GM18867 (cell line): ENCODE measurements at regions not wholly inside any gene's neighbourhood (a gene's known extent, or its start where the extent isn't known, plus 50 kb on each side); places are given as distances from the start of the nearest gene placed in this dataset.
"Not testable (repeated sequence)": the region's sequence is repeated elsewhere in the genome, so short reads cannot be mapped to it uniquely, and the experiment has no call there.

Experiments
- ATAC-seq: cut with Tn5 transposase; IDR thresholded peaks from one replicate; pipeline ENCODE4 v1.9.1; 2021; ENCODE audit warnings: mild to moderate bottlenecking, moderate library complexity; ENCODE audit not compliant: unreplicated experiment

DNA sequence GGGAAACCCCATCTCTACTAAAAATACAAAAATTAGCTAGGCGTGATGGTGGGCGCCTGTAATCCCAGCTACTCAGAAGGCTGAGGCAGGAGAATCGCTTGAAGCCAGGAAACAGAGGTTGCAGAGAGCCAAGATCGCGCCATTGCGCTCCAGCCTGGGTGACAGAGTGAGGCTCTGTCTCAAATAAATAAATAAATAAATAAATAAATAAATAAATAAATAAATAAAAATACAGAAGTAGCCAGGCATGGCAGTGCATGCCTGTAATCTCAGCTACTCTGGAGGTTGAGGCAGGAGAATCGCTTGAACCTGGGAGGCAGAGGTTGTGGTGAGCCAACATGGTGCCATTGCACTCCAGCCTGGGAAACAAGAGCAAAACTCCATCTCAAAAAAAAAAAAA, 1068.7 kb upstream of the CITED2 start:
- not testable (repeated sequence) for ATAC-seq

DNA sequence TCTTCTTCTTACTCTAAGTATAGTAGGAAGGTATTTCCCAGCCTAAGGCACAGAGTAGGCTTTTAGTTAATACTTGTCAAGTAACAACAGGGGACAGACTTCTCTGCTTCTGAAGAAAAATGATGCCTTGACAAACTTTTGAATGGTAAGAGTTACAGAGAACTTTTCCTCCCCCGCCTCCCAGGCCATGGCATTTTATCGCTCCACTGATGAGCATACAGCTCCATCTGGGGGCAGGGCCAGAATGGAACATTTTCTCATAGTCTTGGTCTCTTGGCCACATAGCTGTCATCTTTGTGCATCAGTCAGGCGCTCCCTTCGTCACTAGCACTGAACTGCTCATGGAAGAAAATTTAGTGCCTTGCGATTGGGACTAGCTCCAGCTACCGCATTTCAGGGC, 1066.8 kb upstream of the CITED2 start:
- peak; percentile 46 for ATAC-seq

DNA sequence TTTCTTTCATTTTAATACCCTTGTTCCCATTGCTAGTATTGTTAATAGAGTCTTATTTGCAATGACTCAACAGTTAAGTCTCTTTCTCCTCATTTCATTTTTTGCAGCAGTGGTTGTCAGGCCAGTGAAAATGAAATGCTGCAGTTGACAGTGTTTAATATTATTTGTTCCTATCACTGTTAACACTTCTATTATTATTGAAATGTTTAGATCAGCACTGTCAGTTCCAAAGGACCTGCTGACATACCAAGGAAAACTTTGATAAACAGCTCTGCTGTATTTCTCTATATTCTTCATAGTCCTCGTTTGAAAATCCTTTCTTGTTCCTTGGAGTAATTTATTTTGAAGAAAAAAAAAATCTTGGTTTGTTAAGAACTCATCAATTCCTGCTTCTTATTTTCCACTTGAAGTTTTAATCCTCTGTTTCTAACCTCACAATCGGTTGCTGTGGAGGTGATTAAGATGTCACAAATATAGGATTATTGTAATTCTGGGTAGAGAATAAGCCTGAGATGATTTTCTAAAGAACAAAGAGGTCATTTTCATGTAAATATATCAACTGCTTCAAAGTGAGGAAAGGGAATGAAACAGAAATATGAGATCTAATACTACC, 1065.9 kb upstream of the CITED2 start:
- ATAC-seq, result no peak

DNA sequence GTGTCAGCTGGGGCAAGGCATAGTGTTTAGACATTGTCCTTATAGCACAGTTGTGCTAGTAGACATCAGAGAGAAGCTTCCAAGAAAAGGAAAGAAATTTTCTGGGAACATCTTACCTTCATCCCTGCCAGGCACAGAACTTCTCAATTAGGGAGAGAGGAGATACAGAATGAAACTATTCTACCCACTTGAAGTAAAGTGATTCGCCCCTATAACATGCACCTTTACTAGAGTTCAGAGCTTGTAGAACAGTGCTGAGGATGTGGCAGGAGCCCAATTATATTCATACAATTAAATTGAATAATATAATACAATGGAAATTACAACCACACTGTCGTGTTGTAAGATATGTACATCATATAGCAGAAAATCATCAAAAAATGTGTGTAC, 1063.9 kb upstream of the CITED2 start:
- no peak for ATAC-seq

DNA sequence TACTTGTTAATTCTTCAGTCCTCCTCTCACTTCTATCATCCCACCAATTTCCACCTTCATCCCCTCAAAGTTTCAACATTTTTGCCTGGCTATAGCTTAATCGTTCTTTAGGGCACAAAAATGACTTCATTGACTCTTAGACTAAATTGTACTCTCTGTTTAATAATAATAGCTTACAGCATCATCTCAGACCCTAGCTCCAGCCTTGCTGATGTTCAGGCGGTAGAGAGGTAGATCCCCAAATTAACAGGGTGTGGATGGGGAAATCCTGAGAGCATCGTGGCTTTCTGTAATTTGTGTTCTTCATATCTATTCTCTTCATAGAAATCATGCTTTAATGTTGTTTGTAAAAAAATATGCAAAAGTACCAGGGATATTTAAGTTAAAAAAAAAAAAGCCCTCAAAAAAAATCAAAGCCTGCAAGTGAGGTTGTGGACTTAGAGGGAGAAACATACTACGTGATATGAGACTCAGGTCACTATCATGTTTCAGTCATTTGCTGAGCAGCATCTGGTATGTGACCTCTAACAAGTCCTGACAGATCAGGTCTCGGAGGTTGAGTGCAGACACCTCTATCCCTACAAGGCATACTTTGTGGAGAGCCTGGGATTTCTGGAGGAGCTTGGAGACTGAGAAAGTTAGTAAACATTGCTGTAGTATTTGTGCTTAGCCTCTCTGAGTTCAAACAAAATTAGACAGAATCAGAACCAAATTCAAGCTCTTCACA, 1063.3 kb upstream of the CITED2 start:
- ATAC-seq, result no peak

DNA sequence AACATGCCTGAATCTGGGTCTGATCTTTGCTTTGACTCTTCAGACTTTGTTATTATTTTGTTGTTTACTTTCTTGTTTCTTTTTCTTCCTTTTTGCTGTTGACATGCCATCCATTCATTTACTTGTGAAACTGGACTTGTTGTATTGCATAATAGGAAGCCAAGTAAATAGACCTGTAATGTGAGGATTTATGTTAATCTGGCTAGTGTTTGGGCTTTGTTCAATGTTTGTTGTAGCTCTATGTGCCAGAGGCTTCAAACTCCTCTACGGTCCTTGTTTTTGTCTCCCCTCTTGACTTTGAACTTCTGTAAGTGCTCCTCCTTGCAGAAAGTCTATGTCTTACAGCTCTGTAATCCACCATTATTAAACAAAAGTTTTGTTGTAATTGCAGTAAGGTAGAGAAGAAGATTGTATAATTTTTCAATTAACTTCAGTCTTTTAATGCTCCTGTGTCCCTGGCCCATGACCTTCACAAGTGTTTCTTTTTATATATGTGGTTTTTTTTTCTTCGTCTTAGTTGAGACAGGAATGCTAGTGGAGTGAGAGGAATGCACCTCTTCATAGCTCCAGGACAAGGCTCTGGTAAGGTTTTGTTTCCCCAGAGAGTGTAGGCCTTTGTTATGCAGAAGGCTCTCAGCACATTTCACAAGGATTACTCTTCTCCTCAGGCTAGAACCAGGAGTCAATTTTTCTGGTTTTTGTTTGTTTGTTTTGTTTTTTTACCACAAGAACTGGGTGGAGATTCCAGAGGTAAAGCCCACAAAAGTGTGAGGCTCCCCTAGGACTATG, 1061.8 kb upstream of the CITED2 start:
- no peak for ATAC-seq

DNA sequence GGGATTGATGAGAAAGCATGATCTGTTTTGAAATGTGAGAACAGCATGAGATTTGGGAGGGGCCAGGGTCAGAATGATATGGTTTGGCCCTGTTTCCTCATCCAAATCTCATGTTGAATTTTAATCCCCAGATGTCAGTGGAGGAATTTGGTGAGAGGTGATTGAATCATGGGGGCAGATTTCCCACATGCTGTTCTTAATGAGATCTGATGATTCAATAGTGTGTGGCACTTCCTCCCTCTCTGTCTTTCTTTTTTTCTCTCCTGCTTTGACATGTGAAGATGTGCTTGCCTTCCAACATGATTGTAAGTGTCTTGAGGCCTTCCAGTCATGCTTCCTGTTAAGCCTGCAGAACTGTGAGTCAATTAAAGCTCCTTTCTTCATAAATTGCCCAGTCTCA, 1060.3 kb upstream of the CITED2 start:
- ATAC-seq, result no peak

DNA sequence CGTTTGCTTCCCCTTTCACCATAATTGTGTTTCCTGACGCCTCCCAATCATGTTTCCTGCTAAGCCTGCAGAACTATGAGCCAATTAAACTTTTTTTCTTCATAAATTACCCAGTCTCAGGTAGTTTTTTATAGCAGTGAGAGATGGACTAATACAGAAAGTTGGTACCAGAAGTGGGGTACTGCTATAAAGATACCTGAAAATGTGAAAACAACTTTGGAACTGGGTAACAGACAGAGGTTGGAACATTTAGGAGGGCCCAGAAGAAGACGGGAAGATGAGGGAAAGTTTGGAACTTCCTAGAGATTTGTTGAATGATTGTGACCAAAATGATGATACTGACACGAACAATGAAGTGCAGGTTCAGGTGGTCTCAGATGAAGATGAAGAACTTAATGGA, 1058.6 kb upstream of the CITED2 start:
- no peak for ATAC-seq

DNA sequence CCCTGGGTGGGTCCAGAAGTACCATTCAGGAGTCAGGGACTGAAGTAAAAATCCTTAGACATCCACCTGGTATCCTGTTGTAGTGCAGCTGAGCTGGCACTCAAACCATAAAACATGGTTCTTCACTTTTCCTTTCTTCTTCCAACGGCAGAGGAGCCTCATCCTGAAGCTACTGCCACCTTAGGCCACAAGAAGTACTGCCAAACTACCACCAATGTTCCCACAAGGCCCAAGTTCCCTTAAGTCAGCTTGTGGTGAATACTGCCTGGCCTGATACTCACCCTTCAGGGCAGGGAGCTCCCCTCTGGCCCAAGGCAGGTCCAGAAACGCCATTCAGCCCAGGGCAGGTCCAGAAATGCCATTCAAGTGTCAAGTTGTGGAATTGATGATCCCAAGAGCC, 1053.4 kb upstream of the CITED2 start:
- ATAC-seq, result no peak

DNA sequence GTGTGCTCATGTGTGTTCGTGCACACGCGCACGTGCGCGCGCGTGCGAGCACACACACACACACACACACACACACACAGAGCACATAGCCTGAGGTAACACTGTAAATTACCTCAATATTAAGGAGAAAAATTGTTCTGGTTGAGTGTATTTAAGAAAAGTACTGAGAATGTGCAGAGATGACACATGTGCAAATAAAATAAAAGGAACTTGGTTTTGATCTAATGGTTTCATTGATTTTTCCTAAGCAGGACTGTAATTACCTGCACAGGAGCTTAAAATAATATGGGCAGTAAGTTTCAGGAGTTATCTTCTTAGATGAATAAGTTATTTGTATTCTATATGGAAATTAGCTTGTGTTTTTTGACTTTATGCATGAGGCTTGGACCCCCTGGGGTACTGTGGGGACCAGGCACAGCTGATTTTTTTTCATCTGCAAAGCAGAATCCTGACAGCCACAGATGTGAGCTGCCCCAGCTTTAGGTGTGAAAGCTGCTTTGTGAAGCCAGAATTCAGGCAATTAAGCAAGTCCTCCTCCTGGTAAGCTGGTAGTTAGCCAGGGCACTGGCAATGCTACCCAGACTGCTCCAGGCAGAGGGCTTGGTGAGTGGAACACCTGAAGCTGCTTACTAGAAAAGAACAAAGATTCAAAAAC, 1040.6 kb upstream of the CITED2 start:
- no peak for ATAC-seq

DNA sequence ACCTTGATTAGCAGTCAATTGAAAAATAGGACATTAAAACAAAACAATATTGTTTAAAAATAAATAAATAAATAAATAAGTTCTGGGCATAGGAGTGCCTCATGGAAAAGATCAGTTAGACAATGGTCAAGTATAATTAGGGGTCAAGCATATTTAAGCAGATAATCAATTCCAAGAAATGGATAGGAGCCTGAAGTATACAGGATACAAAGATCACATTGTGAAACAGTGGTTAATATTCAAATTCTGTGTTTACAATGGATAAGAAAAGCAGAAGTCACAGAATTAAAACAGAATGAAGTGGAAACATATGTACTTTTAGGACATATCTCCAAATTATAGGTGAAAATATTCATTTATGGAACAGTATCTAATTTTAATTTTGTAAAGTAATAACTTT, 1028.6 kb upstream of the CITED2 start:
- ATAC-seq, result no peak

DNA sequence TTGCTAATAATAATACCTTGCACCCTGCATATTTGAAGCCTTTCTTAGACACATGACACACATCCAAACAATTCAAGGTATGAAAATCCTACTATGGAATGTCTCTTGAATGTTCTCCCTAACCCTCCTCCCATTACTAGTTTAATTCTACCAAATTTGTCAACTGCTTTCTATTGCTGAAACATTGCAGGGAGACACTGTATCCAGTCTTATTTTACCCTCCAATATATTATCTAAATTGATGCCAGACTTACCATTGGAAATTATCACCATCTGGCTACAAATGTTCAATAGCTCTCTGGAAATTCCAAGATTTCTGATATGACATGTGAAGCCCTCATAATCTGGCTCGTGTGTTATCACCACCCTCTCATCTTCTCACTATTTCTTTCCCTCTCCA, 1027.3 kb upstream of the CITED2 start:
- no peak for ATAC-seq

DNA sequence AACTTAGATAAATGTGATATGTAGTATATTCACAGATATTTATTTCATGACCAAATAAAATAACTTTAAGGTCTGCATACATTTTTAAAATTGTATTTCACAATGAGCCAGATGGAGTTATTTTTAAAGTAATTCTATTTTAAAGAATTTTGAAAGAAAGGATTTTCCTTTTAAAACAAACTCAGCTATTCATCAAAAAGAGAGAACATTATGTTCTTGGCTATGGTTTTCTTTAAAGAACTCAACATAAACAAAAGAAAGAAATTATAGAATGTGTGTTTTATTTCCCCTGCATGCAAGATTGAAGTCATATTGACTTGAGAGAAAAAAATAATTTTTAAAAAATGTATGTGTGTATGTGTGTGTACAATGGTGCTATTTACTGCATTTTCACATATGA, 1023.6 kb upstream of the CITED2 start:
- no peak for ATAC-seq

DNA sequence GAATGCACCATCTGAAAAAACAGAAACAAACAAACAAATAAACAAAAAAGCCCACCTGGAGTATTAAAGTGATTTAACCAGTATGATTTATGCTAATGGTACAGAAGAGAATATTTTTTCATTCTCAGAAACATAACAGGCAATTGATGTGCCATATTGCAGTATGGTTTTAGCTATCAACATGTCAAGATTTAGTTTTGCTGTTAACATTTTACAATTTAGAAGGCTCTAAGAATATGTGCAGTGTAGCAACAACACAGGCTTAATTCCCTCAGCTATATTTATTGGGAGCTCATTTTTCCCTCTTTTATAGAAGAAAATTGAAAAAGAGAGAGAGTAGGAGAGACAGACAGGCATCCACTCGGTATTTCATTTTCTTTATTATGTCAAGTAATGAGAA, 1022.7 kb upstream of the CITED2 start:
- no peak for ATAC-seq

DNA sequence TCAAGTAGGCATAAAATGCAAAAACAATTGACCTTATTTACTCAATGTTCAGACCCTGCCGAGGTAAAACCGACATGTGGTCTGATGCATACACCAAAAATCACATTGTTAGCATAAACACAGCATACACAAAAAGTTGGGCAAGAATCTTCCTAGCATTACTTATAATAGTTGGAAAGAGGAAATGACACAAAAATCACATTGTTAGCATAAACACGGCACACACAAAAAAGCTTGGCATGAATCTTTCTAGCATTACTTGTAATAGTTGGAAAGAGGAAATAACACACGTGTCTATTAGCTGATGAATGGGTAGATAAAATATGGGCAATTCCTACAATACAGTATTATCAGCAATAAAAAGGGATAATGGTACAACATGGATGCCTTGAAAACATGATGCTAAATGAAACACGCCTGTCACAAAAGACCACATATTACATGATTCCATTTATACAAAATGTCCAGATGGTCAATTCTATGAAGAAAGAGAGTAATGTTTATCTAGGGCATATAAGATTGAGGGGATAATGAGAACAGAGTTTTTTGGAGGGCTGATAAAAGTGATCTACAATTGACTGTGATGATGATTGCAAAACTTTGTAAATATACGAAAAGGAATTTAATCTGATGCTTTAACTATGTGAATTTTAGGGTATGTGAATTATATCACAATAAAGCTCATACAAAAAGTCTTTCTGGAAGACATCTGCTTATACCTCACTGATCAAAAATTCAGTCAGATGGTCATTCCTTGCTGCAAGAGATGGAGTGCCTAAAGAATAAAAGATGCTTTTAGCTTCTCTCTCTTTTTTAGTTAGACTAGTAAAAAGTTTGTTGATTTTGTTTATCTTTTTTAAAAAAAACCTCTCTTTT, 1019.5 kb upstream of the CITED2 start:
- ATAC-seq, result no peak

DNA sequence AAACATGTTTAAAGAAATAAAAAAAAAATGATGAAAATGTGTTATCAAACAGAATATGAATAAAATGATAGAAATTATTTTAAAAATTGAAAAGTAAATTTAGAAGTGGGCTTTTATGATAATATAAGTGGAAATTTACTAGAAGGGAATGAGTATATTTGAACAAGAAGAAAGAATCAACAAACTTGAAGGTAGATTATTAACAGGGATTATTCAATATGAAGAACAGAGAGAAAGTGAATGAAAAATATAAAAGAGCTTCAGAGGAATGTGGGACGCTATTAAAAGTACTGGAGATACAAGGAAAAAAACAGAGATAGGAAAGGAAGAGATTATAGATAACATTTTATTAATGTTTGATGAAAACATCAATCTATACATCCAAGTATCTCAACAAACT, 1014.4 kb upstream of the CITED2 start:
- ATAC-seq, result no peak

DNA sequence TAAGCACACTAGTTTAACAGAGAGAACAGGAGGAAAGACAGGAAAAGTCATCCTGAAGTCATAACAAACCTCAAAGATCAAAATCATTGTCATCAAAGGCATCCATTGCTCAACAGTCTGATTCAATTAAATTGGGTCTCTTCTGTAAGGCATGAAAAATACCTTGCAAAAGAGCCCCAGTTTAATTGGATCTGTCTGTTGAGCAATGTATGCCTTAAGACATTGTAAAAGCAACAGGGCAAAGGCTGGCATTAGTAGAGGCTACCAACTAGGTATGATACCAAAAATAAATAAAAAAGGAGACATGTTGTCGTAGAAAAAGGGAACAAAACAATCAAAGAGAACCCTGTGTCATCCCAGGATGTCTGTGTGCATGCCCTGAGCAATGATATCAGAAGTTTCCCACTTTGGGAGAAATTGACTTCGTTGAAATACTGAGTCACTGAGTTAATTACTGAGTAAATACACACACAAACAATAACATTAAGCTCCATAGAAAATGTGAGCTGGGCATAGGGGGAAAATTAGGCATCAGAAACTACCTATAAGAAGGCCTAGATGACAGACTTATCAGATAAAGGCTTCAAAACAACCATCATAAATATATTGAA, 1013.8 kb upstream of the CITED2 start:
- ATAC-seq, result no peak

DNA sequence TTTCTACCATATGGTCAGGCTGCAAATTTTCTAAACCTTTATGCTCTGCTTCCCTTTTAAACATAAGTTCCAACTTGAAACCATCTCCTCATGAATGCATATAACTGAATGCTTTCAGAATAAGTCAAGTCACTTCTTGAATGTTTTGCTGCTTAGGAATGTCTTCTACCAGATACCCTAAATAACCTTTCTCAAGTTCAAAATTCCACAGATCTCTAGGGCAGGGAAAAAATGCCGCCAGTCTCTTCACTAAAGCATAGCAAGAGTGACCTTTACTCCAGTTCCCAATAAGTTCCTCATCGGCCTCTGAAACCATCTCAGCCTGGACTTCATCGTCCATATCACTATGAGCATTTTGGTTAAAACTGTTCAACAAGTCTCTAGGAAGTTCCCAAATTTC, 1011.2 kb upstream of the CITED2 start:
- no peak for ATAC-seq

DNA sequence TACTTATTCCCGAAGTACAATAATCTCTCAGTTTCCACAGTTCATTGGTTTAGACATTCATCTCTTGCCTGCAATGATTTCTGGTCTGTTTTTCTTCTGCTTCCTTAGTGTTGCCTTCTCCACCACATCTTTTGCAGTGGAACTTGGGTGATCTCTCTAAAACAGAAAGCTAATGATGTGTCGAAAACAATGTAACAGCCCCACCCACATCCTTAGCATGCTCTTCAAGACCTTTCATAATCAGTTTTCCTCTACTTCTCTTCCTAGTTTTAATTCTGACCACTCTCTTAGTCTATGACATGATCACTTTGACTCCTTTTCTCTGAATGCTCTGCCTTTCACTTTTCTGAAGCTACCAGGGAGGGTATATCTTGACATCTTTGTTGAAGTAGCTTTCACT, 1007.9 kb upstream of the CITED2 start:
- no peak for ATAC-seq
